ENCODE measurements at regions not wholly inside any gene's neighbourhood (a gene's known extent, or its start where the extent isn't known, plus 50 kb on each side); places are given as distances from the start of the nearest gene placed in this dataset.
"Not testable (repeated sequence)": the region's sequence is repeated elsewhere in the genome, so short reads cannot be mapped to it uniquely, and the experiment has no call there.

GRCh38 chr3:20484126-20484525 lies 298.1 kb upstream of the SGO1 start:
- no peak for TF ChIP-seq CTCF (IDR thresholded peaks at IDR 0.05)
- Mint-ChIP-seq H3K4me3 (ENCODE audit: unreplicated experiment) (no peak overlapping the region), H3K9me3 (ENCODE audit: unreplicated experiment) (peaks cover 26% of the 10 kb centered on the region), H3K36me3 (ENCODE audit: unreplicated experiment) (no peaks in the 10 kb centered on the region), H3K4me1 (ENCODE audit: unreplicated experiment) (peaks cover 7% of the 10 kb centered on the region), H3K27ac (ENCODE audit: unreplicated experiment) (no peak overlapping the region), H3K27me3 (ENCODE audit: unreplicated experiment) (no peaks in the 10 kb centered on the region)
- no peak for DNase-seq (ENCODE audit: extremely low spot score, unreplicated experiment)

- Mint-ChIP-seq H3K27ac (ENCODE audit: unreplicated experiment) (no peak overlapping the region), H3K36me3 (ENCODE audit: unreplicated experiment) (no peaks in the 10 kb centered on the region), H3K9me3 (ENCODE audit: unreplicated experiment) (peaks cover 26% of the 10 kb centered on the region), H3K4me3 (ENCODE audit: unreplicated experiment) (no peak overlapping the region), H3K4me1 (ENCODE audit: unreplicated experiment) (peaks cover 7% of the 10 kb centered on the region), H3K27me3 (ENCODE audit: unreplicated experiment) (no peaks in the 10 kb centered on the region)
- DNase-seq (ENCODE audit: extremely low spot score, unreplicated experiment) = no peak
- TF ChIP-seq CTCF (IDR thresholded peaks at IDR 0.05) = no peak
These were observed 296.3 kb upstream of the SGO1 start for GRCh38 chr3:20482350-20482749.

GRCh38 chr3:20480786-20481365 lies 294.9 kb upstream of the SGO1 start:
- no peak for DNase-seq (ENCODE audit: extremely low spot score, unreplicated experiment)
- Mint-ChIP-seq H3K4me1 (ENCODE audit: unreplicated experiment) (peaks cover 7% of the 10 kb centered on the region), H3K27ac (ENCODE audit: unreplicated experiment) (no peak overlapping the region), H3K9me3 (ENCODE audit: unreplicated experiment) (peaks cover 26% of the 10 kb centered on the region), H3K36me3 (ENCODE audit: unreplicated experiment) (no peaks in the 10 kb centered on the region), H3K4me3 (ENCODE audit: unreplicated experiment) (no peak overlapping the region), H3K27me3 (ENCODE audit: unreplicated experiment) (no peaks in the 10 kb centered on the region)
- no peak for TF ChIP-seq CTCF (IDR thresholded peaks at IDR 0.05)

- Mint-ChIP-seq H3K4me1 (ENCODE audit: unreplicated experiment) (peaks cover 7% of the 10 kb centered on the region), H3K4me3 (ENCODE audit: unreplicated experiment) (no peak overlapping the region), H3K36me3 (ENCODE audit: unreplicated experiment) (no peaks in the 10 kb centered on the region), H3K27me3 (ENCODE audit: unreplicated experiment) (no peaks in the 10 kb centered on the region), H3K27ac (ENCODE audit: unreplicated experiment) (no peak overlapping the region), H3K9me3 (ENCODE audit: unreplicated experiment) (peaks cover 9% of the 10 kb centered on the region)
- DNase-seq (ENCODE audit: extremely low spot score, unreplicated experiment) = no peak
- TF ChIP-seq CTCF (IDR thresholded peaks at IDR 0.05) = no peak
These were observed 292.4 kb upstream of the SGO1 start for GRCh38 chr3:20478436-20478835.

GRCh38 chr3:20464237-20464636 lies 278.2 kb upstream of the SGO1 start:
- H3K36me3 Mint-ChIP-seq (ENCODE audit: unreplicated experiment); H3K27me3 Mint-ChIP-seq (ENCODE audit: unreplicated experiment); H3K4me1 Mint-ChIP-seq (ENCODE audit: unreplicated experiment); H3K4me3 Mint-ChIP-seq (ENCODE audit: unreplicated experiment); H3K27ac Mint-ChIP-seq (ENCODE audit: unreplicated experiment); H3K9me3 Mint-ChIP-seq (ENCODE audit: unreplicated experiment); DNase-seq (ENCODE audit: extremely low spot score, unreplicated experiment): not testable (repeated sequence)

GRCh38 chr3:20462723-20463122 lies 276.7 kb upstream of the SGO1 start:
- Mint-ChIP-seq H3K36me3 (ENCODE audit: unreplicated experiment) (no peaks in the 10 kb centered on the region), H3K9me3 (ENCODE audit: unreplicated experiment) (peaks cover 6% of the 10 kb centered on the region), H3K27ac (ENCODE audit: unreplicated experiment) (no peak overlapping the region), H3K4me3 (ENCODE audit: unreplicated experiment) (no peak overlapping the region), H3K27me3 (ENCODE audit: unreplicated experiment) (no peaks in the 10 kb centered on the region), H3K4me1 (ENCODE audit: unreplicated experiment) (no peaks in the 10 kb centered on the region)
- no peak for DNase-seq (ENCODE audit: extremely low spot score, unreplicated experiment)
- no peak for TF ChIP-seq CTCF (IDR thresholded peaks at IDR 0.05)

All from osteocyte (in vitro differentiated cells).